Fibroblast of the aortic adventitia (primary cell): ENCODE measurements at regions not wholly inside any gene's neighbourhood (a gene's known extent, or its start where the extent isn't known, plus 50 kb on each side); places are given as distances from the start of the nearest gene placed in this dataset.
"Not testable (repeated sequence)": the region's sequence is repeated elsewhere in the genome, so short reads cannot be mapped to it uniquely, and the experiment has no call there.

Source experiments
- DNase-seq: peaks from one replicate; pipeline ENCODE4 v3.0.0-alpha.2; 2010; ENCODE audit warnings: low read depth
- H3K4me3 ChIP-seq: 2 replicates; pipeline ENCODE4 v1.5.1; 2011; ENCODE audit warnings: low read depth, mild to moderate bottlenecking, control low read depth, low read length, moderate library complexity
- TF ChIP-seq, protein P1 (sequence below): IDR thresholded peaks from 2 replicates; pipeline ENCODE4 v1.5.1; 2011; ENCODE audit warnings: mild to moderate bottlenecking, low read length, control low read depth, inconsistent platforms; ENCODE audit not compliant: insufficient read depth

DNA sequence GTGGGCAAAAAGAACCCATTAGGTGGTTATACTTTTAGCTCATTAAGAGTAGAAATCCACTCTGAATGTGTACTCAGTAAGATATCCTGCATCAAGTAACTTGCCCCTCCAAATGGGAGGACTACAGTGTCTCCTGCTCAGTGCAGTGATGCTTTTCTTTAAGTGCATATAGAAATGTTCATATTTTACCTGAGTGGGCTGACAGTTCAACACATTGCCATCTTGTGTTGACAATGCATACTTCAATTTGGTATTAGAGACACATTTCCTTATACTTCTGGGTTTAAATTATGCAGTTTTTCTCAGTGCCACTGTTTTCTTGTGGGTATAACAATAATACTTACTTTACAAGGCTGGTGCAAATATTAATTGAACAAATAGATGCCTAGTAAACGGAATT is 318.6 kb upstream of the TMPRSS15 start:
- no peak for DNase-seq
- no peak overlapping the region for H3K4me3 ChIP-seq
- TF ChIP-seq, protein P1, sequence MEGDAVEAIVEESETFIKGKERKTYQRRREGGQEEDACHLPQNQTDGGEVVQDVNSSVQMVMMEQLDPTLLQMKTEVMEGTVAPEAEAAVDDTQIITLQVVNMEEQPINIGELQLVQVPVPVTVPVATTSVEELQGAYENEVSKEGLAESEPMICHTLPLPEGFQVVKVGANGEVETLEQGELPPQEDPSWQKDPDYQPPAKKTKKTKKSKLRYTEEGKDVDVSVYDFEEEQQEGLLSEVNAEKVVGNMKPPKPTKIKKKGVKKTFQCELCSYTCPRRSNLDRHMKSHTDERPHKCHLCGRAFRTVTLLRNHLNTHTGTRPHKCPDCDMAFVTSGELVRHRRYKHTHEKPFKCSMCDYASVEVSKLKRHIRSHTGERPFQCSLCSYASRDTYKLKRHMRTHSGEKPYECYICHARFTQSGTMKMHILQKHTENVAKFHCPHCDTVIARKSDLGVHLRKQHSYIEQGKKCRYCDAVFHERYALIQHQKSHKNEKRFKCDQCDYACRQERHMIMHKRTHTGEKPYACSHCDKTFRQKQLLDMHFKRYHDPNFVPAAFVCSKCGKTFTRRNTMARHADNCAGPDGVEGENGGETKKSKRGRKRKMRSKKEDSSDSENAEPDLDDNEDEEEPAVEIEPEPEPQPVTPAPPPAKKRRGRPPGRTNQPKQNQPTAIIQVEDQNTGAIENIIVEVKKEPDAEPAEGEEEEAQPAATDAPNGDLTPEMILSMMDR = no peak

DNA sequence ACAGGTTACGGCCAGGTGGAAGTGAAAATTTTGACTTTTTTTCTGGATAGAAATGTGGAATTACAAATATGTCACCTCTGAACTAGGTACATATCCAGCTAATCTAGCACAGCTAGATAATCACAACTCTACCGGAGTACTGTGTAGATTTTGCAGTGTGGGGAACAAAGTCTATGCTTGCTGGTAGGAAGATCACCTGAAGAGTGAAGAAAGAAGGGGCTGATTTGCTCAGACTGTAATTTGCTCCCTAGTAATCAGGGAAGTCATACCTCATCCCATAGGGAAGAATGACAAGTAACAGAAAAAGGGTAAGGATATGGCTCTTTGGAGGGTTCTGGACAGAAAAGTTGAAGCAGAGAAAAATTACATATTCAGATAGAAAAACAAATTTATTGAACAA is 319.6 kb upstream of the TMPRSS15 start:
- H3K4me3 ChIP-seq = no peak overlapping the region
- DNase-seq = no peak
- TF ChIP-seq, protein P1 = no peak

DNA sequence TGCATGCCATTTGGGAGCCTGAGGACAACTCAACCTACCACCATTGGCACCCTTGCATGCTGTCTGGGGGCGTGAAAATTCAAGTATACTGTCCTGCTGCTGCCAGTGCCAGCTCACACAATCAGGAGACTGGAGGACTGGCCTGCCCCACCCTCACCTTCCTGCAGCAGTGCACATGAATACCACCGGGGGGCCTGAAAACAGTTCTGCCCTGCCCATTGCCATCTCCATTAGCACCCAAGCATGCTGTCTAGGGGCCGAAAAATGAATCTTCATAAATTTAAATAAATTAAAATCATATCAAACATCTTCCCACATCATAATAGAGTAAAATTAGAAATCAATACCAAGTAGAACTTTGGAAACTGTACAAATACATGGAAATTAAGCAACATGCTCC is 322.1 kb upstream of the TMPRSS15 start:
- H3K4me3 ChIP-seq = no peak overlapping the region
- TF ChIP-seq, protein P1 = no peak
- no peak for DNase-seq

DNA sequence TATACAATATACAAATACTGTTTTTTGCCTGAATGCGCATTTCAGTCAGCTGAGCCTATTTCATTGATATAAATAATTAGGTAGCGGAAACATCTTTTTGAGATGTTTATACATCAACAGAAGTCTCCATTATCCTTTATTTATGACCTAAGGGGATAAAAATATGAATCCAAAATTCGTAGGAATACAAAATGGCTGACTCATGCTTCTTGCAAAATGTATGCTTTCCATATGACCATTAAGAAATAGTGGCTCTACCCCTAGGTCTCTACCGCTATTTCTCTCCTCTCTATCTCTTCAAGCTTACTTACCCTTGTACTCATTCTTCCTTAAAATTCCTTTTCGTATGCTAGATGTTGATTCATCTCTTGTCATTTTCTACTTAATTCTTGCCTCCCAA is 338.4 kb upstream of the TMPRSS15 start:
- no peak overlapping the region for H3K4me3 ChIP-seq
- TF ChIP-seq, protein P1 = no peak
- no peak for DNase-seq

DNA sequence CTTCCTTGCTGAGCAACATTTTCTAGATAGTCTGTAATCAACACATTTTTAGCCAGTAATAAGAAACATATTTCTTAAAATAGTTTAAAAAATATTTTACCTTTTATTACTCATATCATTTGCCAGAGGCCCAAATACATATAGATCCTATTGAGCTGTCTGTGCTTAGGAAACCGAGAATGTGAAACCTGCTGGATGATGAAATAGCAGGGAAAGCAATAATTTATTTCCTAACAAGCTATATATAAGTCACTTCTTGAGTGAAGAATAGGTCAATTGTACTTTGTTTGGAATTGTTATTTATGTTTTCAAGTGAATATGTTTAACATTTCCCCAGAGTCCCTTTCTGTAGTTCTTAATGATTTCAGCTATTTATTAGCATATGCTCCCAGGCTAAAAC is 339.9 kb upstream of the TMPRSS15 start:
- TF ChIP-seq, protein P1 = no peak
- DNase-seq = no peak
- H3K4me3 ChIP-seq = no peak overlapping the region

DNA sequence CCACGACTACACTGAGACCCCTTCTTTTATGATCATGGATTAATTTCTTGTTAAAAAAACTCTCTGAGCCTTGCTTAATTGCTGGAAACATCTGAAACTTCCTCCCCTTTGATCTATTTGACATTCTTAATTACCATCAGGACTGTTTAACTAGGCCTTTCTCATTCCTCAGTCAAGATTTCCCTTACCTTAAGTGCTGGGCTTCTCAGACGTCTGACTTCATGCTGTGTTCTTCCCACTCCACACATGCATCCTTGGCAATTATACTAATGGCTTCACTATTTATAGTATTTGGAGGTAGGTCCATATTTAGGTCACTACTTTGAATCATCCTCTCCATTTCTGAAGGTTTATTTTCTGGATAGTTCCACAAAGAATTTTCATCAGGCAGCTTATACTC is 341.3 kb upstream of the TMPRSS15 start:
- TF ChIP-seq, protein P1 = no peak
- DNase-seq = no peak
- no peak overlapping the region for H3K4me3 ChIP-seq

DNA sequence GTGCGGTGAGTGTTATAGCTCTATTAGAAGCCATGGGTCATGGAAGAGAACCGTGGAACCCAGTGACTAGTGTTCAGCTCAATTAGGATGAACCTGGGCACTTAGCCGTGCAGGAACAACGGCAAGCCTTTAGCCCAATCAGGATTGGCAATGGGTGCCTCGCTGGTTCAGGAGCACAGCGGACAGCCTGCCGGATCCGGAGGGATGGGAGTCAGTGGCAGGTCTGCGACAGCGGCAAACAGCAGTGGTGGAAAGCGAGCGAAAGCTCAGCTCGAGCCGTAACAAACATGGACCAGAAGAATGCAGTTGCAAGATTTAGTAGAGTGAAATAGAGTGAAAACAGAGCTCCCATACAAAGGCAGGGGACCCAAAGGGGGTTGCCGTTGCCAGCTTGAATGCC is 349.3 kb upstream of the TMPRSS15 start:
- DNase-seq, H3K4me3 ChIP-seq: not testable (repeated sequence)

DNA sequence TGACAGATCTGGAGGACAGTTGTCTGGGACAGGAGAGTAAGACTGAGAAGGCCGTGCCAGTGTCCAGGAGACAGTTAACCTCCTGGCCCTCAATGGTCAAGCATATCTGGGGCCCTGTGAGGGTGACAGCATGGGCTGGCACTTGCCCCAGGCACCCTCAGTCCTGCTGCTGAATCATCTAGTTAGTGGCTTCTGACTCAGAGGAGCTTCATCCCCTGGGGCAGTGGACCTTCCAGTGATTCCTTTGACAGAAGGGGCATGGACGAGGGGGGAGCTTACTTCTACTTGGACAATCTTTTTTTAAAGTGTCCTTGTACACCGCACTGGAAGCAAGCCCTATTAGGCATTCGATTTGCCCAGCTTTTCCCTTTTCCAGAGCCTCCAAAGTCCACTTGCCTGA is 352.7 kb upstream of the TMPRSS15 start:
- DNase-seq = not testable (repeated sequence)

More for the DNA sequence above, 352.7 kb upstream of the TMPRSS15 start:
- not testable (repeated sequence) for H3K4me3 ChIP-seq
